Neural cell (in vitro differentiated cells): ENCODE measurements at regions not wholly inside any gene's neighbourhood (a gene's known extent, or its start where the extent isn't known, plus 50 kb on each side); places are given as distances from the start of the nearest gene placed in this dataset.

ENCODE experiments used
- H2AFZ ChIP-seq: fragments of 200-600, 300-800 bp; sonication (generic), shearing (Covaris generic); 2 replicates; pipeline ENCODE4 v1.6.0; 2014; ENCODE audit warnings: low read depth, mild to moderate bottlenecking, antibody characterized with exemption, low read length, moderate library complexity
- H3F3A ChIP-seq: fragments of 200-600 bp; shearing (Covaris generic); 2 replicates; pipeline ENCODE4 v1.6.1; 2016; ENCODE audit warnings: mild to moderate bottlenecking, moderate library complexity, mixed read lengths, antibody characterized with exemption, low read length; ENCODE audit not compliant: insufficient read depth, poor library complexity, severe bottlenecking
- H3K27ac ChIP-seq: fragments of 200-600, 300-800 bp; sonication (generic), shearing (Covaris generic); 2 replicates; pipeline ENCODE4 v1.5.1; 2014; ENCODE audit warnings: mild to moderate bottlenecking, low read length, moderate library complexity
- H3K27me3 ChIP-seq: fragments of 300-800, 200-600 bp; sonication (generic), shearing (Covaris generic); 2 replicates; pipeline ENCODE4 v1.6.0; 2014; ENCODE audit warnings: mild to moderate bottlenecking, low read depth, low read length, moderate library complexity; ENCODE audit not compliant: insufficient read depth
- H3K36me3 ChIP-seq: fragments of 300-800, 200-600 bp; sonication (generic), shearing (Covaris generic); 2 replicates; pipeline ENCODE4 v1.5.1; 2014; ENCODE audit warnings: mild to moderate bottlenecking, antibody characterized with exemption, low read length, moderate library complexity; ENCODE audit not compliant: insufficient read depth
- H3K4me2 ChIP-seq: fragments of 300-800, 200-600 bp; sonication (generic), shearing (Covaris generic); 2 replicates; pipeline ENCODE4 v1.6.0; 2014; ENCODE audit warnings: mild to moderate bottlenecking, low read length
- H3K4me3 ChIP-seq: fragments of 300-800, 200-600 bp; sonication (generic), shearing (Covaris generic); 2 replicates; pipeline ENCODE4 v1.5.1; 2014; ENCODE audit warnings: mild to moderate bottlenecking, low read length, moderate library complexity
- H3K79me2 ChIP-seq: fragments of 200-600 bp; shearing (Covaris generic); replicated peaks from 2 replicates; pipeline ENCODE4 v1.6.0; 2014; ENCODE audit warnings: mild to moderate bottlenecking, low read length, moderate library complexity; ENCODE audit not compliant: insufficient read depth
- H3K9ac ChIP-seq: fragments of 300-800, 200-600 bp; sonication (generic), shearing (Covaris generic); 2 replicates; pipeline ENCODE4 v1.6.1; 2016; ENCODE audit warnings: mild to moderate bottlenecking, low read length, mixed read lengths
- H3K9me2 ChIP-seq: fragments of 200-600 bp; shearing (Covaris generic); 2 replicates; pipeline ENCODE4 v1.6.1; 2016; ENCODE audit warnings: mild to moderate bottlenecking, low read length, mixed read lengths; ENCODE audit not compliant: insufficient read depth
- H3K9me3 ChIP-seq: fragments of 200-600, 300-800 bp; sonication (generic), shearing (Covaris generic); 2 replicates; pipeline ENCODE4 v1.6.1; 2016; ENCODE audit warnings: mild to moderate bottlenecking, mixed run types, low read length, moderate library complexity, mixed read lengths
- H4K20me1 ChIP-seq: fragments of 200-600 bp; shearing (Covaris generic); 2 replicates; pipeline ENCODE4 v1.6.1; 2016; ENCODE audit warnings: mild to moderate bottlenecking, mixed run types; ENCODE audit not compliant: insufficient read depth
- CTCF ChIP-seq: fragments of 450-650 bp; IDR thresholded peaks from 2 replicates; pipeline ENCODE4 v1.5.1; 2014; ENCODE audit warnings: antibody characterized with exemption, mild to moderate bottlenecking, moderate library complexity; ENCODE audit not compliant: poor library complexity, severe bottlenecking
- EP300 ChIP-seq: fragments of 450-650 bp; conservative IDR thresholded peaks from 2 replicates; pipeline ENCODE4 v1.6.1; 2014; ENCODE audit warnings: antibody characterized with exemption, mild to moderate bottlenecking, moderate library complexity; ENCODE audit not compliant: poor library complexity, severe bottlenecking
- EZH2 ChIP-seq: fragments of 200-600, 300-800 bp; shearing (Covaris generic), sonication (generic); IDR thresholded peaks from 2 replicates; pipeline ENCODE4 v1.6.1; 2014; ENCODE audit warnings: antibody characterized with exemption, low read length, borderline replicate concordance, mild to moderate bottlenecking; ENCODE audit not compliant: insufficient read depth, poor library complexity, severe bottlenecking
- MXI1 ChIP-seq: fragments of 450-650 bp; conservative IDR thresholded peaks from 2 replicates; pipeline ENCODE4 v1.6.1; 2014; ENCODE audit warnings: antibody characterized with exemption, mild to moderate bottlenecking; ENCODE audit not compliant: poor library complexity, severe bottlenecking
- POLR2AphosphoS5 ChIP-seq: IDR thresholded peaks from 2 replicates; pipeline ENCODE4 v1.6.1; 2012
- RAD21 ChIP-seq: fragments of 450-650 bp; conservative IDR thresholded peaks from 2 replicates; pipeline ENCODE4 v1.6.1; 2014; ENCODE audit warnings: antibody characterized with exemption, mild to moderate bottlenecking, moderate library complexity
- REST ChIP-seq: IDR thresholded peaks from 2 replicates; pipeline ENCODE4 v1.6.1; 2012; ENCODE audit warnings: borderline replicate concordance
- SMC3 ChIP-seq: fragments of 450-650 bp; conservative IDR thresholded peaks from 2 replicates; pipeline ENCODE4 v1.6.1; 2014; ENCODE audit warnings: antibody characterized with exemption, mild to moderate bottlenecking, moderate library complexity; ENCODE audit not compliant: poor library complexity
- TAF1 ChIP-seq: IDR thresholded peaks from 2 replicates; pipeline ENCODE4 v1.6.1; 2012; ENCODE audit warnings: low read depth

GRCh38 chr1:42081475-42081874 is 71.7 kb upstream of the GUCA2B start:
- no peaks in the 10 kb centered on the region for H3K27me3 ChIP-seq
- H2AFZ ChIP-seq = no peak overlapping the region
- no peak overlapping the region for H3K4me3 ChIP-seq
- no peaks in the 10 kb centered on the region for H3F3A ChIP-seq
- H3K27ac ChIP-seq = no peak overlapping the region
- H3K36me3 ChIP-seq = no peaks in the 10 kb centered on the region
- no peak overlapping the region for H3K9ac ChIP-seq
- no peaks in the 10 kb centered on the region for H3K9me3 ChIP-seq
- TF ChIP-seq RAD21 (no peak), REST (no peak), EZH2 (no peak), POLR2AphosphoS5 (no peak), MXI1 (no peak), TAF1 (no peak), CTCF (no peak), SMC3 (no peak), EP300 (no peak)
- H4K20me1 ChIP-seq = no peaks in the 10 kb centered on the region
- H3K9me2 ChIP-seq = no peaks in the 10 kb centered on the region
- no peaks in the 10 kb centered on the region for H3K79me2 ChIP-seq
- H3K4me2 ChIP-seq = no peak overlapping the region

GRCh38 chr1:42075179-42075578 is 78.0 kb upstream of the GUCA2B start:
- Histone ChIP-seq H3K9me3 (no peaks in the 10 kb centered on the region), H3K36me3 (no peaks in the 10 kb centered on the region), H3F3A (no peaks in the 10 kb centered on the region), H2AFZ (no peak overlapping the region), H3K4me3 (no peak overlapping the region), H3K9me2 (no peaks in the 10 kb centered on the region), H3K79me2 (no peaks in the 10 kb centered on the region), H3K27ac (no peak overlapping the region), H4K20me1 (no peaks in the 10 kb centered on the region), H3K27me3 (no peaks in the 10 kb centered on the region), H3K9ac (no peak overlapping the region), H3K4me2 (no peak overlapping the region)
- TF ChIP-seq SMC3 (no peak), REST (no peak), EZH2 (no peak), EP300 (no peak), POLR2AphosphoS5 (no peak), CTCF (no peak), RAD21 (no peak), TAF1 (no peak), MXI1 (no peak)
